ENCODE measurements at regions not wholly inside any gene's neighbourhood (a gene's known extent, or its start where the extent isn't known, plus 50 kb on each side); places are given as distances from the start of the nearest gene placed in this dataset.

DNA sequence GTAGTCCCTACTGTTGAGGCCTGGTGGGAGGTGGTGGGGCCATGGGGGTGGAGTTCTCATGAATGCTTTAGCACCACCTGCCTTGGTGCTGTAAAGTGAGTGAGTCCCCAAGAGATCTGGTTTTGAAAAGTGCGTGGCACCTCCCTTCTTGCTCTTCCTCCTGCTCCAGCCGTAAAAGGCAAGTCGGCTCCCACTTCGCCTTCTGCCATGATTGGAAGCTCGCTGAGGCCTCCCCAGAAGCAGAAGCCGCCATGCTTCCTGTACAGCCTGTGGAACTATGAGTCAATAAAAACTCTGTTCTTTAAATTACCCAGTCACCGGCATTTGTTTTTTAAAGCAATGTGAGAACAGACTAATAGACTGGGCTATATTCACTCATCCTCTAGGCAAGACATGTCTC is 141.3 kb upstream of the ALKAL2 start:
- TF ChIP-seq ASH2L (IDR thresholded peaks at IDR 0.05; ENCODE audit: low read length) (no peak), EZH2 (IDR thresholded peaks at IDR 0.05; ENCODE audit: low read depth, low read length, severe bottlenecking) (no peak), TEAD4 (IDR thresholded peaks at IDR 0.05; ENCODE audit: low read depth, low read length) (no peak), CHD1 (IDR thresholded peaks at IDR 0.05; ENCODE audit: low read depth, low read length) (no peak), HDAC2 (IDR thresholded peaks at IDR 0.05; ENCODE audit: borderline replicate concordance in 1 of 2, low read depth in 2 of 2, low read length in 2 of 2) (no peak), POLR2A (IDR thresholded peaks at IDR 0.05; ENCODE audit: control extremely low read depth in 1 of 2, low read depth in 2 of 2, low read length in 2 of 2) (no peak), SIRT6 (IDR thresholded peaks at IDR 0.05; ENCODE audit: low read length) (no peak), SIX5 (IDR thresholded peaks at IDR 0.05; ENCODE audit: low read depth, low read length) (no peak)
- TF ChIP-seq, protein P1, sequence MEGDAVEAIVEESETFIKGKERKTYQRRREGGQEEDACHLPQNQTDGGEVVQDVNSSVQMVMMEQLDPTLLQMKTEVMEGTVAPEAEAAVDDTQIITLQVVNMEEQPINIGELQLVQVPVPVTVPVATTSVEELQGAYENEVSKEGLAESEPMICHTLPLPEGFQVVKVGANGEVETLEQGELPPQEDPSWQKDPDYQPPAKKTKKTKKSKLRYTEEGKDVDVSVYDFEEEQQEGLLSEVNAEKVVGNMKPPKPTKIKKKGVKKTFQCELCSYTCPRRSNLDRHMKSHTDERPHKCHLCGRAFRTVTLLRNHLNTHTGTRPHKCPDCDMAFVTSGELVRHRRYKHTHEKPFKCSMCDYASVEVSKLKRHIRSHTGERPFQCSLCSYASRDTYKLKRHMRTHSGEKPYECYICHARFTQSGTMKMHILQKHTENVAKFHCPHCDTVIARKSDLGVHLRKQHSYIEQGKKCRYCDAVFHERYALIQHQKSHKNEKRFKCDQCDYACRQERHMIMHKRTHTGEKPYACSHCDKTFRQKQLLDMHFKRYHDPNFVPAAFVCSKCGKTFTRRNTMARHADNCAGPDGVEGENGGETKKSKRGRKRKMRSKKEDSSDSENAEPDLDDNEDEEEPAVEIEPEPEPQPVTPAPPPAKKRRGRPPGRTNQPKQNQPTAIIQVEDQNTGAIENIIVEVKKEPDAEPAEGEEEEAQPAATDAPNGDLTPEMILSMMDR (IDR thresholded peaks at IDR 0.05; ENCODE audit: control extremely low read depth in 1 of 3, insufficient read depth in 1 of 3, low read depth in 1 of 3, low read length in 3 of 3), result no peak
- TF ChIP-seq, protein P2, sequence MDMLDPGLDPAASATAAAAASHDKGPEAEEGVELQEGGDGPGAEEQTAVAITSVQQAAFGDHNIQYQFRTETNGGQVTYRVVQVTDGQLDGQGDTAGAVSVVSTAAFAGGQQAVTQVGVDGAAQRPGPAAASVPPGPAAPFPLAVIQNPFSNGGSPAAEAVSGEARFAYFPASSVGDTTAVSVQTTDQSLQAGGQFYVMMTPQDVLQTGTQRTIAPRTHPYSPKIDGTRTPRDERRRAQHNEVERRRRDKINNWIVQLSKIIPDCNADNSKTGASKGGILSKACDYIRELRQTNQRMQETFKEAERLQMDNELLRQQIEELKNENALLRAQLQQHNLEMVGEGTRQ (IDR thresholded peaks at IDR 0.05; ENCODE audit: low read length), result no peak
